ENCODE measurements at regions not wholly inside any gene's neighbourhood (a gene's known extent, or its start where the extent isn't known, plus 50 kb on each side); places are given as distances from the start of the nearest gene placed in this dataset.

- TF ChIP-seq EZH2phosphoT487 (IDR thresholded peaks at IDR 0.05; ENCODE audit: insufficient read depth, low read depth) (no peak), EZH2 (IDR thresholded peaks at IDR 0.05; ENCODE audit: insufficient read depth, poor library complexity, severe bottlenecking) (no peak)
These were observed 58.1 kb upstream of the NCK2 start for GRCh38 chr2:105686588-105686987.
